AG20443 (cell line): ENCODE measurements at regions not wholly inside any gene's neighbourhood (a gene's known extent, or its start where the extent isn't known, plus 50 kb on each side); places are given as distances from the start of the nearest gene placed in this dataset.
"Not testable (repeated sequence)": the region's sequence is repeated elsewhere in the genome, so short reads cannot be mapped to it uniquely, and the experiment has no call there.

Experiments
- DNase-seq: peaks from one replicate; pipeline ENCODE4 v3.0.0; 2012; ENCODE audit warnings: low spot score, mixed read lengths

DNA sequence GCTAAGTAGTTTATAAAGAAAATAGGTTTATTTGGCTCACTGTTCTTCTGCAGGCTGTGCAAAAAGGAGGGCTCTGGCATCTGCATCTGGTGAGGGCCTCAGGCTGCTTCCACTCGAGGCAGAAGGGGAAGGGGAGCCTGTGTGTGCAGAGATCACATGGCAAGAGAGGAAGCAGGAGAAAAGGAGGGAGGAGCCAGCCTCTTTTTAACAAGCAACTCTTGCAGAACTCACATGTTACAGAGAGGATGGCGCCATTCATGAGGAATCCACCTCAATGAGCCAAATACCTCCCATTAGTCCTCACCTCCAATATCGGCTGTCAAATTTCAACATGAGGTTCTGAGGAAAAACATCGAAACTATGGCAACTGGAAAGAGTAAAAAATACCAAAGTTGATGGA is 666.6 kb upstream of the SLC35B3 start:
- DNase-seq: no peak

GRCh38 chr6:9100869-9101580 is 665.7 kb upstream of the SLC35B3 start:
- DNase-seq: no peak

GRCh38 chr6:9095729-9096128 is 660.4 kb upstream of the SLC35B3 start:
- no peak for DNase-seq

DNA sequence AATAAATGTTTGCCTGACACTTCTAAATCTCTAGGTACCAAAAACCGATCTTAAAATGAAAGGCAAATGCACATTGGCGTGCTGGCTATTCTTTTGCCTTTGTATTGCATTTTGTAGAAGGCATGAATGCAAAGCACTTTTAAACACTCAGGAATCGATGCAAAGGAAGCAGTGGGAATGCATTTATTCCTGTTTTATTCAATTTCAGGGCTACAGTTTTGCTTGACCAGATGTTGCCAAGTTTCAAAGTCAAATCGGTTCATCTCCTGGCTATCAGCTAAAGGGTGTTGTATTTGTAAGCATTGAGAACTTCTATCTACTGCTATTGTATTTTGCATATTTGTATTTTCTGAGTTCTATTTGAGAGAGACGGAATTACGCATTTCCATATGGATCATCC is 659.8 kb upstream of the SLC35B3 start:
- DNase-seq: no peak

- no peak for DNase-seq
These were observed 654.4 kb upstream of the SLC35B3 start for GRCh38 chr6:9089724-9090123.

DNA sequence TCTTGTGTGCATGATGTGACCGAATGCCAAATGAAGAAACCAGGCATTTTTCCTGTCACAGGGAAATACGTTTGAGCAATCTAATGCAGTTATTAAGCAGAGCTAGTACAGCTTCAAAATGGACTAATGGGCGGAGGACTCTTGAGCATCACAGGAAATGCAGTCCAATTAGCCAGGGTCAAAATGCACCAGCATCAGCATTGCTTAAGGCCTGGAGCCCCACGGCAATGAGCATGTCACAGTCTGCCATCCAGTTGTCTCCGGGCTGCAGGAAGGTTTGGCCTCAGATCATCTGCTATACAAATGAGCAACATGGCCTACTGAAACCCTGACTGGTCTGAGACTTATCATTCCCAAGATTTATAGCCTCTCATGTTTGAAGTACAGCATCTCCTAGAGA is 652.1 kb upstream of the SLC35B3 start:
- no peak for DNase-seq

GRCh38 chr6:9086331-9086730 is 651.0 kb upstream of the SLC35B3 start:
- peak; percentile 29 for DNase-seq

DNA sequence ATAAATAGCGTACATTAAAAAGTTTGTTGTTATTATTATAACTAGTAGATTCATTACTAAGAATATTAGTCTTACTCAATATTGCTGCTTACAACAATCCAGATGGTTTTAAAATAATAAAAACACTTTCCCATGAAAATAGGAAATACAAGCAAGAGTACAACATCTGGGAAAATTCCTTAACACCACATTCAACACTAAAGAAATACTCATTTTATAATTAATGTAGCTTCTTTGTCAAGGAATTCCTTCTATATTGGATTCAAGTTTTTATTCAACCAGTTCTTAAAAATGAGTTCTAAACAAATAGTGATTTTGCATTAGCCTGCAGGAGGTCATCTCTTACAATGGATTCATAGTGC is 650.3 kb upstream of the SLC35B3 start:
- no peak for DNase-seq

DNA sequence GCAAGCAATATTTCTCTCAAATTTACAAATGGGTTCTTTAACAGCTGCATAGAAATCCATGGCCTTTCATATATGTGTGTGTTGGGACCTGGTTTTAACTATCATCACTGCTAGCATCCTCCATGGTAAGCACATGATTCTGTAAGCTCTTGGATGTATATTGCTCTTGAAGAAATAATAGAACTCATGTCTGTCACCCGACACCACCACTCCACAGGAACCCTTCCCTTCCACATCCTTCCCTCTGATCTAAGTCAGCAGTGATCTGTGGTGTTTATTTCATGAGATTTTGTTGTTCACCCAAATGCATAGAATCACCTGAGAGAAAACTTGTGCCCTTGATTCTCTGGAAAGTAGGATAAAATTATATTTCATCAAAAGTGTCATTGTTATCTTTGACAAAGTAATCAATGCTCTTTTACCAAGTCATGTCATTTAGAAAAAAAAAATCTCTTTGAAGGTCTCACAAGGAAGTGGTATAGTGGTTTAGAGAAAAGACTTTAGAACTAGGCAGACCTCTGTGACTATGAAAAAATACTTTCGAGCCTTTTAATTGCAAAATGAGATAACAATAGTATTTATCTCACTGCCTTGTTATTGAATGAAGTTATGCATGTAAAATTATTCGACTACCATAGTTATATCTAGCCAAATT is 649.8 kb upstream of the SLC35B3 start:
- DNase-seq: no peak

- DNase-seq: no peak
These were observed 647.8 kb upstream of the SLC35B3 start for GRCh38 chr6:9083108-9083507.

DNA sequence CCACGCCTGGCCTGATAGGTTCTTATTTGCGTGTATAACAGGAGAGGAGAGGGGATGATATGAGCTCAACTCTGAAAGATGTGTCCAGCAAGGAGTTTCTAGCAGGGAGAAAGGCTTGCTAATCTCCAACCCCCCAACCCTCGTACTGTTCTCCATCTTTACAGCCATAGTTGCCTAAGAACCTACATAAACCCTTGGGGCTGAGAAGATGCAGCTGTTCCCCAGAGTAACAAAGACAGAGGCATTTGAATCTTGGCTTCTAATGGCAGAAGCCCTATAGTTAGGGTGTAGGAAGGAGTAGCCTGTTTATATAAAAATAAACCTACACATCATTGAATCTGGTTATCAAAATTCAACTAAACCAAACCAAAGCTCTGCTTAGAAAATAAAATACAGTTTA is 631.4 kb upstream of the SLC35B3 start:
- no peak for DNase-seq

- no peak for DNase-seq
These were observed 628.8 kb upstream of the SLC35B3 start for GRCh38 chr6:9064156-9064555.

DNA sequence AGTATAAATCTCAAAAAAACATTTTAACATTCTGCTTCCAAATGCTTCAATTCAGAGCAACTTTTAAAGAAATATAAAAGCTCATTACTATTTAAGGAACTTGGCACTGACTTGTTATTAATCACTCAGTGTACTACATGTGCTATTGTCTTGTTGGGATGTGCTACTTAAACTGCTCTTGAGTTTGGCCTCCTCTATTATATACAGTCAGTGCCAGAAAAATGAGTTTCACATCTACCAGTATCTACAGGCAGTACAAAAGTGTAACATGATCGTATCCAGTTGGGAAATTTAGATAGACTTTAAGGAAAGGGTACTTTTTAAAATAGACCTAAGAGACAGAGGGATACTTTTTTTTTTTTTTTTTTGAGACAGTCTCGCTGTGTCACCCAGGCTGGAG is 627.3 kb upstream of the SLC35B3 start:
- DNase-seq: no peak

DNA sequence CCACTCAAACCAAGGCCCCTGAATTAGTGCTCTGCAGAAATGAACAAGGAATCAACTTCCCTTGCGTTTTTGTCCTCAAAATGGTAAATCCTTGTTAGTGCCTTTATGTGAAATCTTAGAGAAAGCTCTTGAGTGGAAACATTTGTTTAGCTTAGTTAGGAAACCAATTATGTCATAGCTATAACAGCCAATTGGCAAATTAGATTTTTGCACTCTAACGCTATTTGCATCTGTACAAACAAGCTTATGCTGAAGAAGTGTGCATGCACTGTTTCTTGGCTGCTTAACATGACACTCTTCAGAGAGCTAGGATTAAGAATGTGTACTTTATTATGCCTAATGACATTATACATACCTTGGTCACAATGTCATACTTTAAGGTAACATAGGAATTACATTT is 622.6 kb upstream of the SLC35B3 start:
- no peak for DNase-seq

DNA sequence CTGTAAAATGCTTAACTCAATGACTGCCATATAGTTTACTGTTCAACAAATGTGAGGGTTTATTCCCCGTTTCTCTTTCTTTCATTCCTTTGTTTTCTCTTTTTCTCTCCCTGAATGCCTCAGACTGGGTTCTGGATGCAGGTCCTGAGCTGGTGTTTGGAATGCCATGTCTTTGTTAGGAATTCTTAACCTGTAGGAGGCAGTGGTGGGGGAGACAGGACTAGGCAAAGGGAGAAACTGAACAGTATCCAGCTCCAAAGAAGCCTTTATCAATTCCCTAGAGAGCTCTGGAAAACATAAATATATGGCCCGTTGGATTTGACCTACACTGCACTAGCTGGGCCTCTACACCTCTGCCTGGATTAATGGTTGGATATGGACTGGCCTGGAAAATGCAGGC is 621.2 kb upstream of the SLC35B3 start:
- no peak for DNase-seq

GRCh38 chr6:9044426-9044825 is 609.1 kb upstream of the SLC35B3 start:
- DNase-seq: no peak

GRCh38 chr6:9040718-9041117 is 605.4 kb upstream of the SLC35B3 start:
- DNase-seq: no peak

DNA sequence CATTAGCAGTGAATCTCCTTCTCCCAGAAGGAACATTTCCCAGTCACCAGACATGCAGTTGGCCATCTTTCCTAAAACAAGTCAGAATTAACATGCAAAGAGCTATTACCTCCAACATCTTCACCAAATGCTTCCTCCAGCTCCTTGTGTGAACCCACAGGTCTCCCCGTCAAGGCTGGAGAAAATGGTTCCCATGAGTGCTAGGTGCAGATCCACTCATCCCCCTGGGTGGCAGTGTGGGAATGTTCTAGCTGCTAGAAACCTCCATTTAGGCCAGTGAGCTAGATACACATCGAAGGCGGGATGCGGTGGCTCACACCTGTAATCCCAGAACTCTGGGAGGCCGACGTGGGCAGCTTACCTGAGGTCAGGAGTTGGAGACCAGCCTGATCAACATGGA is 603.9 kb upstream of the SLC35B3 start:
- DNase-seq: no peak

DNA sequence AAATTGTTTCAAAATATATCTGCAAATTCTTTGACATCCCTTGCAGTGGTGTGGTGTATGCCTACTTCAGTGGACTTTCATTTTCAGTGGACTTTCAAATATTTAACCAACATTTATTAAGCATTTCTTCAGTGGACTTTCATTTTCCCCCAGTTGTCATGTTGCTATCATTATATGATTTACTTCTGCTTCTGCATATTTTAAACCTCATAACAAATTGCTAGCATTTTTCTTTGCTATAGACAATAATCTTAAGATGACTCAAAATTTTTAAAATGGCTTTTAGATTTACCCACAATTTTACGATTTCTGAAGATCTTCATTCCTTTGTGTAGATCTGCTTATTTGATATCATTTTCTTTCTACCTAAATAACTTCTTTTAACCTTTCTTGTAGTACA is 592.7 kb upstream of the SLC35B3 start:
- DNase-seq: no peak

- DNase-seq: peak; percentile 12
These were observed 590.5 kb upstream of the SLC35B3 start for GRCh38 chr6:9025796-9026394.

- no peak for DNase-seq
These were observed 589.9 kb upstream of the SLC35B3 start for GRCh38 chr6:9025228-9025627.

GRCh38 chr6:9024246-9024645 is 588.9 kb upstream of the SLC35B3 start:
- DNase-seq: not testable (repeated sequence)

GRCh38 chr6:9020001-9020400 is 584.7 kb upstream of the SLC35B3 start:
- no peak for DNase-seq

DNA sequence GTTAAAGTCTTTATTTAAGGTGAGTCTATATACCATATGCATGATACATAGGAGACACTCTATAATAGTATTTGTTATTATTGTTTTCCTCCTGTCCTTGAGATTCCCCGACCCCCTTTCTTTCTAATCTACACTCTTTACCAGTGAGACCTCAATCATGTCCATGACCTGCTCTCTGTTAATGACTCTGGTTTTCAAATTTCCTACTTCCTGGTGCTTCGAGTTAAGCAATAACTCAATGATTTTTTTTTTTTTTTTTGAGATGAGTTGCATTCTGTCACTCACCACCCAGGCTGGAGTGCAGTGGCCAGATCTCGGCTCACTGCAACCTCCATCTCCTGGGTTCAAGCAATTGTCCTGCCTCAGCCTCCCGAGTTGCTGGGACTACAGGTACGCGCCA is 574.6 kb upstream of the SLC35B3 start:
- no peak for DNase-seq
